Upper lobe of left lung (tissue), 4 donors: ENCODE measurements at regions not wholly inside any gene's neighbourhood (a gene's known extent, or its start where the extent isn't known, plus 50 kb on each side); places are given as distances from the start of the nearest gene placed in this dataset.

Experiments
- CTCF ChIP-seq, 6 experiments: fragments of 450-650 bp in 4 of 6; fragments of 200-600 bp in 2 of 6; sonication (generic) in 2 of 6; IDR thresholded peaks; one replicate each; pipeline ENCODE4 v1.5.1; 2016 to 2019; ENCODE audit warnings: antibody characterized with exemption in 6 of 6
- EP300 ChIP-seq, 4 donors: sonication (generic); formaldehyde crosslinking; IDR thresholded peaks; one replicate each; pipeline ENCODE4 v1.5.1; 2017; ENCODE audit warnings: antibody characterized with exemption in 4 of 4, control low read depth in 2 of 4
- POLR2AphosphoS5 ChIP-seq, 2 donors: sonication (generic); formaldehyde crosslinking; IDR thresholded peaks; one replicate each; pipeline ENCODE4 v1.5.1; 2017; ENCODE audit warnings: antibody characterized with exemption in 2 of 2

DNA sequence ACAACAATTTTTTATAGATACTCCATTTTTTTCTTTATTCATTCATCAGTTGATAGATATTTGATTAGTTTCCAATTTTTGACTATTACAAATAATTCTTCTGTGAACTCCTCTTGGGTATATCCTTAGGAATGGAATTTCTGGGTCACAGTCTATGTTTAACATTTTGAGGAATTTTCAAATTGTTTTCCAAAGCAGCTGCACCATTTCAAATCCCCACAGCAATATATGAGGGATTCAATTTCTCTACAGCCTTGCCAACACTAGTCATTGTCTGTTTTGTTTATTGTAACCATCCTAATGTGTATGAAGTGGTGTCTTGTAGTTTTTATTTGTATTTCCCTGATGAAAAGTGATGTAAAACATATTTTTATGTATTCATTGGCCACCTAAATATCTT, 320.3 kb upstream of the DEFB112 start:
- TF ChIP-seq CTCF (IDR thresholded peaks at IDR 0.05) (no peak), POLR2AphosphoS5 (IDR thresholded peaks at IDR 0.05) (no peak), EP300 (IDR thresholded peaks at IDR 0.05) (no peak)
